Prostate gland (tissue), 2 donors: ENCODE measurements at regions not wholly inside any gene's neighbourhood (a gene's known extent, or its start where the extent isn't known, plus 50 kb on each side); places are given as distances from the start of the nearest gene placed in this dataset.

Source experiments
- CTCF ChIP-seq, 4 experiments: fragments of 200-600 bp in 2 of 4; fragments of 450-650 bp in 2 of 4; sonication (generic) in 2 of 4; IDR thresholded peaks; 1 replicate in 3 of 4; 2 replicates in 1 of 4; pipeline ENCODE4 v1.5.1; 2016 to 2019; ENCODE audit warnings: antibody characterized with exemption in 4 of 4, mild to moderate bottlenecking in 2 of 4, moderate library complexity in 2 of 4
- POLR2A ChIP-seq: fragments of 450-650 bp; IDR thresholded peaks from one replicate; pipeline ENCODE4 v1.6.1; 2016; ENCODE audit warnings: antibody characterized with exemption, mild to moderate bottlenecking

GRCh38 chr4:101500742-101501141, 153.4 kb upstream of the PPP3CA start:
- no peak for TF ChIP-seq CTCF (IDR thresholded peaks at IDR 0.05)
- TF ChIP-seq POLR2A: no peak
